Neuronal stem cell (in vitro differentiated cells): ENCODE measurements at regions not wholly inside any gene's neighbourhood (a gene's known extent, or its start where the extent isn't known, plus 50 kb on each side); places are given as distances from the start of the nearest gene placed in this dataset.

Experiments used
- DNase-seq: peaks from one replicate; pipeline ENCODE4 v3.0.0-alpha.2; 2013; ENCODE audit warnings: low spot score
- H2AFZ ChIP-seq: one replicate; pipeline ENCODE4 v1.6.1; 2013; ENCODE audit warnings: mild to moderate bottlenecking, low read length, inconsistent platforms
- H2AK5ac ChIP-seq: 2 replicates; pipeline ENCODE4 v1.6.1; 2013; ENCODE audit warnings: low read depth, mild to moderate bottlenecking, inconsistent platforms, low read length, moderate library complexity, mixed read lengths
- H2BK120ac ChIP-seq: 2 replicates; pipeline ENCODE4 v1.6.1; 2013; ENCODE audit warnings: low read depth, mild to moderate bottlenecking, inconsistent platforms, low read length, moderate library complexity, mixed read lengths
- H2BK12ac ChIP-seq: one replicate; pipeline ENCODE4 v1.6.1; 2013; ENCODE audit warnings: low read length, inconsistent platforms
- H2BK15ac ChIP-seq: 2 replicates; pipeline ENCODE4 v1.6.1; 2013; ENCODE audit warnings: mild to moderate bottlenecking, low read length, inconsistent platforms, mixed read lengths
- H2BK5ac ChIP-seq: one replicate; pipeline ENCODE4 v1.6.1; 2013; ENCODE audit warnings: inconsistent platforms, mild to moderate bottlenecking, low read length, moderate library complexity
- H3K14ac ChIP-seq: one replicate; pipeline ENCODE4 v1.6.1; 2013; ENCODE audit warnings: low read length, inconsistent platforms
- H3K18ac ChIP-seq: 2 replicates; pipeline ENCODE4 v1.6.1; 2013; ENCODE audit warnings: low read length, inconsistent platforms
- H3K23ac ChIP-seq: 2 replicates; pipeline ENCODE4 v1.6.1; 2013; ENCODE audit warnings: low read depth, mild to moderate bottlenecking, mixed read lengths, low read length, inconsistent platforms; ENCODE audit not compliant: poor library complexity
- H3K27ac ChIP-seq: replicated peaks from 3 replicates; pipeline ENCODE4 v1.5.1; 2013; ENCODE audit warnings: low read length, inconsistent platforms
- H3K27me3 ChIP-seq, 3 experiments: 2 replicates each; pipeline ENCODE4 v1.6.1; 2013; ENCODE audit warnings: low read length in 3 of 3, mild to moderate bottlenecking in 2 of 3, inconsistent platforms in 1 of 3, low read depth in 1 of 3, mixed read lengths in 1 of 3, moderate library complexity in 1 of 3; ENCODE audit not compliant: control insufficient read depth in 3 of 3, insufficient read depth in 3 of 3
- H3K36me3 ChIP-seq, 2 donors: replicated peaks in 1 of 2; 2 replicates each; pipeline ENCODE4 v1.6.1; 2013; ENCODE audit warnings: low read length in 2 of 2; ENCODE audit not compliant: control insufficient read depth in 2 of 2, insufficient read depth in 2 of 2
- H3K4ac ChIP-seq: 2 replicates; pipeline ENCODE4 v1.6.1; 2013; ENCODE audit warnings: inconsistent platforms, mild to moderate bottlenecking, low read length, moderate library complexity
- H3K4me1 ChIP-seq, 2 donors: 1 replicate in 1 of 2; 2 replicates in 1 of 2; pipeline ENCODE4 v1.6.1; 2013; ENCODE audit warnings: low read length in 2 of 2, low read depth in 1 of 2; ENCODE audit not compliant: control insufficient read depth in 2 of 2, insufficient read depth in 1 of 2
- H3K4me2 ChIP-seq: one replicate; pipeline ENCODE4 v1.6.1; 2013; ENCODE audit warnings: mild to moderate bottlenecking, low read length, inconsistent platforms; ENCODE audit not compliant: insufficient read depth, poor library complexity, severe bottlenecking
- H3K4me3 ChIP-seq, 2 donors: 2 replicates each; pipeline ENCODE4 v1.5.1; 2013; ENCODE audit warnings: low read length in 2 of 2, mild to moderate bottlenecking in 2 of 2, inconsistent platforms in 1 of 2, moderate library complexity in 1 of 2
- H3K79me1 ChIP-seq: one replicate; pipeline ENCODE4 v1.6.1; 2013; ENCODE audit warnings: low read depth, mild to moderate bottlenecking, inconsistent platforms, low read length, moderate library complexity
- H3K9ac ChIP-seq: one replicate; pipeline ENCODE4 v1.6.1; 2013; ENCODE audit warnings: mild to moderate bottlenecking, low read depth, low read length, inconsistent platforms; ENCODE audit not compliant: poor library complexity
- H3K9me3 ChIP-seq, 2 donors: replicated peaks in 1 of 2; 2 replicates each; pipeline versions ENCODE3 to v1.6.1; 2013; ENCODE audit warnings: low read length in 2 of 2, mild to moderate bottlenecking in 2 of 2, inconsistent platforms in 1 of 2, low read depth in 1 of 2, mixed read lengths in 1 of 2, moderate library complexity in 1 of 2; ENCODE audit not compliant: control insufficient read depth in 2 of 2, insufficient read depth in 1 of 2
- H4K8ac ChIP-seq: one replicate; pipeline ENCODE4 v1.6.1; 2013; ENCODE audit warnings: low read depth, mild to moderate bottlenecking, inconsistent platforms, low read length, moderate library complexity
- H4K91ac ChIP-seq: one replicate; pipeline ENCODE4 v1.6.1; 2013; ENCODE audit warnings: low read length, low read depth, mild to moderate bottlenecking, inconsistent platforms; ENCODE audit not compliant: poor library complexity
- WGBS, 2 donors: extraction: QIAGEN DNeasy Blood & Tissue Kit; methylation state at CpG; one replicate each; pipeline ENCODE4 v1.1.7; 2013; ENCODE audit warnings: missing lambda C conversion rate in 2 of 2, mixed read lengths in 1 of 2; ENCODE audit not compliant: insufficient read length in 2 of 2, insufficient replicate concordance in 1 of 2; ENCODE audit errors: extremely low coverage in 2 of 2; 5-methylcytosine and 5-hydroxymethylcytosine counted together

- DNase-seq, result no peak
- H4K91ac ChIP-seq, result no peak overlapping the region
- no peak overlapping the region for H2BK120ac ChIP-seq
- H3K18ac ChIP-seq, result no peak overlapping the region
- no peaks in the 10 kb centered on the region for H3K79me1 ChIP-seq
- no peak overlapping the region for H3K27ac ChIP-seq
- H3K4me3 ChIP-seq, result no peak overlapping the region
- no peaks in the 10 kb centered on the region for H3K36me3 ChIP-seq
- no peak overlapping the region for H2BK5ac ChIP-seq
- no peak overlapping the region for H2AFZ ChIP-seq
- H3K14ac ChIP-seq, result no peak overlapping the region
- H3K4me1 ChIP-seq, result peaks cover 0 to 2% of the 10 kb centered on the region in 2 donors
- no peak overlapping the region for H3K4me2 ChIP-seq
- H3K23ac ChIP-seq, result no peak overlapping the region
- H3K9me3 ChIP-seq, result peaks cover 0 to 4% of the 10 kb centered on the region in 2 donors
- no peak overlapping the region for H2BK15ac ChIP-seq
- WGBS, 2 donors, result no CpG with 5 or more reads among the region's 2 CpGs
- H2BK12ac ChIP-seq, result no peak overlapping the region
- H3K4ac ChIP-seq, result no peak overlapping the region
- no peak overlapping the region for H2AK5ac ChIP-seq
- no peak overlapping the region for H4K8ac ChIP-seq
- H3K27me3 ChIP-seq, result no peaks in the 10 kb centered on the region
- no peak overlapping the region for H3K9ac ChIP-seq
These were observed 216.8 kb upstream of the KLF6 start for GRCh38 chr10:4001811-4002210.

GRCh38 chr10:3999642-4000041 lies 214.6 kb upstream of the KLF6 start:
- H3K4me2 ChIP-seq, result no peak overlapping the region
- H4K91ac ChIP-seq, result no peak overlapping the region
- no peaks in the 10 kb centered on the region for H3K36me3 ChIP-seq
- H2AK5ac ChIP-seq, result no peak overlapping the region
- WGBS, 2 donors, result no CpG with 5 or more reads among the region's 2 CpGs
- H3K9ac ChIP-seq, result no peak overlapping the region
- H2AFZ ChIP-seq, result no peak overlapping the region
- no peak overlapping the region for H3K18ac ChIP-seq
- H3K79me1 ChIP-seq, result no peaks in the 10 kb centered on the region
- no peak overlapping the region for H3K4me3 ChIP-seq
- no peak for DNase-seq
- peaks cover 0 to 2% of the 10 kb centered on the region in 2 donors for H3K4me1 ChIP-seq
- H2BK120ac ChIP-seq, result no peak overlapping the region
- H3K23ac ChIP-seq, result no peak overlapping the region
- H3K14ac ChIP-seq, result no peak overlapping the region
- no peaks in the 10 kb centered on the region for H3K27me3 ChIP-seq
- no peak overlapping the region for H3K27ac ChIP-seq
- no peak overlapping the region for H2BK15ac ChIP-seq
- no peak overlapping the region for H4K8ac ChIP-seq
- H2BK5ac ChIP-seq, result no peak overlapping the region
- H3K4ac ChIP-seq, result no peak overlapping the region
- H2BK12ac ChIP-seq, result no peak overlapping the region
- peaks cover 0 to 4% of the 10 kb centered on the region in 2 donors for H3K9me3 ChIP-seq

- no peak overlapping the region for H2AK5ac ChIP-seq
- no peak overlapping the region for H2BK120ac ChIP-seq
- no peak overlapping the region for H3K4ac ChIP-seq
- peaks cover 0 to 4% of the 10 kb centered on the region in 2 donors for H3K9me3 ChIP-seq
- no peak for DNase-seq
- no peak overlapping the region for H3K23ac ChIP-seq
- no peak overlapping the region for H4K8ac ChIP-seq
- no peak overlapping the region for H3K4me3 ChIP-seq
- H3K27me3 ChIP-seq, result no peaks in the 10 kb centered on the region
- H2BK15ac ChIP-seq, result no peak overlapping the region
- no peak overlapping the region for H2BK5ac ChIP-seq
- no peak overlapping the region for H3K27ac ChIP-seq
- no peak overlapping the region for H3K4me2 ChIP-seq
- no peak overlapping the region for H2BK12ac ChIP-seq
- H4K91ac ChIP-seq, result no peak overlapping the region
- H3K18ac ChIP-seq, result no peak overlapping the region
- no peaks in the 10 kb centered on the region for H3K36me3 ChIP-seq
- no peaks in the 10 kb centered on the region for H3K79me1 ChIP-seq
- no CpG with 5 or more reads among the region's 4 CpGs for WGBS, 2 donors
- no peak overlapping the region for H3K9ac ChIP-seq
- no peak overlapping the region for H2AFZ ChIP-seq
- H3K4me1 ChIP-seq, result peaks cover 9 to 16% of the 10 kb centered on the region in 2 donors
- no peak overlapping the region for H3K14ac ChIP-seq
These were observed 211.7 kb upstream of the KLF6 start for GRCh38 chr10:3996697-3997096.

GRCh38 chr10:3995302-3996210 lies 210.5 kb upstream of the KLF6 start:
- Histone ChIP-seq H3K18ac (no peak overlapping the region), H2BK15ac (no peak overlapping the region), H3K27ac (no peak overlapping the region), H3K23ac (no peak overlapping the region), H3K79me1 (no peaks in the 10 kb centered on the region), H2BK5ac (no peak overlapping the region), H2BK120ac (no peak overlapping the region), H3K4ac (no peak overlapping the region), H3K4me3 (no peak overlapping the region), H3K9ac (no peak overlapping the region), H3K4me1 (peaks cover 11 to 18% of the 10 kb centered on the region in 2 donors), H3K4me2 (no peak overlapping the region), H2AFZ (no peak overlapping the region), H3K14ac (no peak overlapping the region), H2BK12ac (no peak overlapping the region), H3K9me3 (peaks cover 0 to 4% of the 10 kb centered on the region in 2 donors), H3K36me3 (no peaks in the 10 kb centered on the region), H4K8ac (no peak overlapping the region), H3K27me3 (no peaks in the 10 kb centered on the region), H4K91ac (no peak overlapping the region), H2AK5ac (no peak overlapping the region)
- no CpG with 5 or more reads among the region's 8 CpGs for WGBS, 2 donors
- no peak for DNase-seq
